GM12891 (cell line): ENCODE measurements at regions not wholly inside any gene's neighbourhood (a gene's known extent, or its start where the extent isn't known, plus 50 kb on each side); places are given as distances from the start of the nearest gene placed in this dataset.

Source experiments
- DNase-seq: peaks from one replicate; pipeline ENCODE4 v3.0.0; 2011; ENCODE audit warnings: low spot score; ENCODE audit not compliant: insufficient read length
- FAIRE-seq: peaks from 2 replicates; lab custom pipeline; 2011; peaks lifted over from hg19 to GRCh38; lab: Jason Lieb, UNC
- PAX5 ChIP-seq: IDR thresholded peaks from 2 replicates; pipeline ENCODE4 v1.6.1; 2011; ENCODE audit warnings: low read length, moderate library complexity, mild to moderate bottlenecking; ENCODE audit not compliant: insufficient read depth, severe bottlenecking
- POLR2A ChIP-seq: IDR thresholded peaks from 2 replicates; pipeline ENCODE4 v1.6.1; 2011; ENCODE audit warnings: low read depth, low read length, control low read depth
- POLR2AphosphoS5 ChIP-seq: IDR thresholded peaks from 2 replicates; pipeline ENCODE4 v1.6.1; 2011; ENCODE audit warnings: low read depth, low read length, control low read depth
- POU2F2 ChIP-seq: IDR thresholded peaks from 2 replicates; pipeline ENCODE4 v1.6.1; 2011; ENCODE audit warnings: low read depth, mild to moderate bottlenecking, control low read depth, low read length, moderate library complexity
- SPI1 ChIP-seq: IDR thresholded peaks from 2 replicates; pipeline ENCODE4 v1.6.1; 2011; ENCODE audit warnings: low read depth, low read length, control low read depth
- TAF1 ChIP-seq: IDR thresholded peaks from 2 replicates; pipeline ENCODE4 v1.6.1; 2011; ENCODE audit warnings: low read depth, low read length, control low read depth

- FAIRE-seq (no peak), DNase-seq (no peak)
- TF ChIP-seq SPI1 (no peak), POLR2AphosphoS5 (no peak), TAF1 (no peak), POU2F2 (no peak), POLR2A (no peak), PAX5 (no peak)
Observed at GRCh38 chr15:35979608-35980007, 433.6 kb upstream of the DPH6 start.

GRCh38 chr15:35980719-35981118, 434.8 kb upstream of the DPH6 start:
- no peak for TF ChIP-seq POLR2AphosphoS5
- TF ChIP-seq POLR2A: no peak
- no peak for TF ChIP-seq POU2F2
- no peak for TF ChIP-seq TAF1
- no peak for TF ChIP-seq PAX5
- no peak for TF ChIP-seq SPI1
- DNase-seq (no peak), FAIRE-seq (no peak)

- no peak for FAIRE-seq
- TF ChIP-seq PAX5 (no peak), TAF1 (no peak), POU2F2 (no peak), POLR2A (no peak), SPI1 (no peak), POLR2AphosphoS5 (no peak)
- DNase-seq: no peak
Observed at GRCh38 chr15:35986191-35986721, 440.3 kb upstream of the DPH6 start.

GRCh38 chr15:35987056-35987455, 441.1 kb upstream of the DPH6 start:
- DNase-seq: no peak
- TF ChIP-seq SPI1 (no peak), POLR2A (no peak), PAX5 (no peak), POU2F2 (no peak), POLR2AphosphoS5 (no peak), TAF1 (no peak)
- FAIRE-seq: no peak

- no peak for TF ChIP-seq PAX5
- TF ChIP-seq POLR2AphosphoS5: no peak
- no peak for TF ChIP-seq TAF1
- TF ChIP-seq POLR2A: no peak
- no peak for TF ChIP-seq POU2F2
- no peak for TF ChIP-seq SPI1
- FAIRE-seq: no peak
- DNase-seq: no peak
Observed at GRCh38 chr15:35991386-35991785, 445.4 kb upstream of the DPH6 start.

- DNase-seq: no peak
- no peak for TF ChIP-seq TAF1
- no peak for TF ChIP-seq POU2F2
- TF ChIP-seq POLR2A: no peak
- no peak for TF ChIP-seq SPI1
- no peak for TF ChIP-seq POLR2AphosphoS5
- no peak for TF ChIP-seq PAX5
- FAIRE-seq: no peak
Observed at GRCh38 chr15:35992791-35993190, 446.8 kb upstream of the DPH6 start.

- DNase-seq: no peak
- FAIRE-seq: no peak
- no peak for TF ChIP-seq TAF1
- TF ChIP-seq SPI1: no peak
- no peak for TF ChIP-seq POLR2A
Observed at GRCh38 chr15:35993196-35993595, 447.2 kb upstream of the DPH6 start.

GRCh38 chr15:35994876-35995275, 448.9 kb upstream of the DPH6 start:
- no peak for FAIRE-seq
- no peak for DNase-seq
- no peak for TF ChIP-seq POLR2A
- no peak for TF ChIP-seq PAX5
- TF ChIP-seq SPI1: no peak

- DNase-seq (no peak), FAIRE-seq (no peak)
- TF ChIP-seq POLR2AphosphoS5: no peak
Observed at GRCh38 chr15:35998663-35999602, 453.0 kb upstream of the DPH6 start.

- no peak for TF ChIP-seq PAX5
- TF ChIP-seq POLR2AphosphoS5: no peak
- TF ChIP-seq POLR2A: no peak
- no peak for TF ChIP-seq TAF1
- TF ChIP-seq POU2F2: no peak
- TF ChIP-seq SPI1: no peak
- FAIRE-seq: no peak
- no peak for DNase-seq
Observed at GRCh38 chr15:36004891-36005490, 459.0 kb upstream of the DPH6 start.

GRCh38 chr15:36005542-36005941, 459.6 kb upstream of the DPH6 start:
- FAIRE-seq (no peak), DNase-seq (no peak)
- TF ChIP-seq TAF1: no peak
- TF ChIP-seq POU2F2: no peak
- TF ChIP-seq POLR2A: no peak
- TF ChIP-seq PAX5: no peak
- TF ChIP-seq SPI1: no peak
- no peak for TF ChIP-seq POLR2AphosphoS5
